HFFc6 (cell line): ENCODE measurements at regions not wholly inside any gene's neighbourhood (a gene's known extent, or its start where the extent isn't known, plus 50 kb on each side); places are given as distances from the start of the nearest gene placed in this dataset.

ENCODE experiments used
- DNase-seq: peaks from one replicate; pipeline ENCODE4 v3.0.0-alpha.2; 2018
- H3K27ac Mint-ChIP-seq: 2 replicates; pipeline ENCODE4 v1.8.0; 2020; ENCODE audit warnings: mild to moderate bottlenecking, mixed read lengths
- H3K27me3 Mint-ChIP-seq: 2 replicates; pipeline ENCODE4 v1.8.0; 2021; ENCODE audit warnings: mild to moderate bottlenecking, moderate library complexity, mixed read lengths; ENCODE audit not compliant: insufficient read depth
- H3K36me3 Mint-ChIP-seq: 2 replicates; pipeline ENCODE4 v1.8.0; 2021; ENCODE audit warnings: low read depth, mixed read lengths
- H3K4me1 Mint-ChIP-seq: 2 replicates; pipeline ENCODE4 v1.8.0; 2020; ENCODE audit warnings: low read depth, mixed read lengths
- H3K4me3 Mint-ChIP-seq: 2 replicates; pipeline ENCODE4 v1.8.0; 2020; ENCODE audit warnings: mild to moderate bottlenecking, moderate library complexity, mixed read lengths
- H3K9me3 Mint-ChIP-seq: 2 replicates; pipeline ENCODE4 v1.8.0; 2020; ENCODE audit warnings: mild to moderate bottlenecking, mixed read lengths
- TF ChIP-seq, protein P1 (sequence below): fragments of 200-600 bp; sonication (generic); IDR thresholded peaks from 2 replicates; pipeline ENCODE4 v1.5.0; 2021; ENCODE audit warnings: antibody characterized with exemption, mild to moderate bottlenecking

DNA sequence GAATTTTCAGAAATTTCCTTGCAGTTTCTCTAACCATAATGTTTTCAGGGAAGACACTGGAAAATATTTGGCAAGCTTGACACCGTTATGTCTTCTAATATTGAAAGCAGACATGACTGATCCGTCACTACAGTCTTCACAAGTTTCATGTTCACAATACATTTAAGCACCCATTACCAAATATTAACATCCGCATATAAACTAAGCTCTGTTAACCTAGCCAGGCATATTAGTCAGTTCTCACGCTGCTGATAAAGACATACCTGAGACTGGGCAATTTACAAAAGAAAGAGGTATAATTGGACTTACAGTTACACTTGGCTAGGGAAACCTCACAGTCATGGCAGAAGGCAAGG, 162.7 kb upstream of the LYSMD4 start:
- Mint-ChIP-seq H3K4me1 (no peaks in the 10 kb centered on the region), H3K36me3 (no peaks in the 10 kb centered on the region), H3K27ac (no peak overlapping the region), H3K9me3 (peaks cover 22% of the 10 kb centered on the region), H3K4me3 (no peak overlapping the region), H3K27me3 (no peaks in the 10 kb centered on the region)
- TF ChIP-seq, protein P1, sequence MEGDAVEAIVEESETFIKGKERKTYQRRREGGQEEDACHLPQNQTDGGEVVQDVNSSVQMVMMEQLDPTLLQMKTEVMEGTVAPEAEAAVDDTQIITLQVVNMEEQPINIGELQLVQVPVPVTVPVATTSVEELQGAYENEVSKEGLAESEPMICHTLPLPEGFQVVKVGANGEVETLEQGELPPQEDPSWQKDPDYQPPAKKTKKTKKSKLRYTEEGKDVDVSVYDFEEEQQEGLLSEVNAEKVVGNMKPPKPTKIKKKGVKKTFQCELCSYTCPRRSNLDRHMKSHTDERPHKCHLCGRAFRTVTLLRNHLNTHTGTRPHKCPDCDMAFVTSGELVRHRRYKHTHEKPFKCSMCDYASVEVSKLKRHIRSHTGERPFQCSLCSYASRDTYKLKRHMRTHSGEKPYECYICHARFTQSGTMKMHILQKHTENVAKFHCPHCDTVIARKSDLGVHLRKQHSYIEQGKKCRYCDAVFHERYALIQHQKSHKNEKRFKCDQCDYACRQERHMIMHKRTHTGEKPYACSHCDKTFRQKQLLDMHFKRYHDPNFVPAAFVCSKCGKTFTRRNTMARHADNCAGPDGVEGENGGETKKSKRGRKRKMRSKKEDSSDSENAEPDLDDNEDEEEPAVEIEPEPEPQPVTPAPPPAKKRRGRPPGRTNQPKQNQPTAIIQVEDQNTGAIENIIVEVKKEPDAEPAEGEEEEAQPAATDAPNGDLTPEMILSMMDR, result no peak
- DNase-seq, result no peak

DNA sequence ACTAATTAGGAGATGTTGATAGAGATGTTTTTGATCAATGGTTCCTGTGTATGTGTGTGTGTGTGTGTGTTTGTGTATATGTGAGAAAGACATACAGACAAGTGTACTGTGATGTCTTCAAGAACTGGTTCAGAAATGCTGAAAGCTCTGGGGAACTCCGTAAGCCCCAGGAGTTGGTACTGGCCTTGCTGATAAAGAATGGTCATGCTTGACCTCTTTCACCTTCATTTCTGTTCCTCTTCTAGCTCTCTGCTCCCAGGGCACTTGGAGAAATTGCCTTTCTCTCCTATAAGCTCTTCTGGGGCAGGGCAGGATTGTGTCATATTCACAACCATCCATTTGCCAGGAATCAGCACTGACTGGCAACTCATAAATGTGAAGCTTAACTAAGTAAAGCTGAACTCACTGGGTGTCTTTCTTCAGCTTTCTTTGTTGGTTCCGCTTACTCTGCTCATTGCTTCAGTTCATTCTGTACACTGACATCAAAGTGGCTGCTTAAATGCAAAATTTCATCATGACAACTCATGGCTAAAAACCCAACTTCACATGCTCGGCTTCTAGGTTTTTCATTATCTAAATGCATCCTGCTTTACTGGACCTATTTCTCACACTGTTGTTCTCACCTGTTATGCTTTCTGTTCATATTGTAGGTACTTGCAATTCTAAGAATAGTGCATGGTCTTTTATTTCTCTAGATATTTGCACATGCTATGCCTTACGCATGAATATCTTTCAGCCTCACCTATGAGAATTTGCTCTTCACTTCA, 162.1 kb upstream of the LYSMD4 start:
- TF ChIP-seq, protein P1, result no peak
- no peak for DNase-seq
- Mint-ChIP-seq H3K4me1 (no peaks in the 10 kb centered on the region), H3K27ac (no peak overlapping the region), H3K27me3 (no peaks in the 10 kb centered on the region), H3K4me3 (no peak overlapping the region), H3K36me3 (no peaks in the 10 kb centered on the region), H3K9me3 (peaks cover 22% of the 10 kb centered on the region)

DNA sequence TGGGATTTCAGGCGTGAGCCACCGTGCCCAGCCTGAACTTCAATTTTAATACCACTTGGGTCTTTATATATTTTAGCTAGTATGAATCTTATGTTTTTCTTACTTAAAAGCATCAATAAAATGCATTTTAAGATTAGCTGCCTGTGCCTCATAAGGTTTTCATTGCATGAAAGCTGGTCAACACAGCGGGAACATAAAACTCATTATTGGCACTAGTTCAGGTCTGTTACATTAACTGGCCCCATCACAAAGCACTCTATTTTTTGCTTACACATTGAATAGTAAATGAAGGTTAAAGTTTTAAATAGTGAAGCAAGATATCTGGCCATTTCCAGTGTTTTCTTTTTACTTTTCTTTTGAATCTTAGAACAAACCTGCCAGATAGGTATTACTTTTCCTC, 145.6 kb upstream of the LYSMD4 start:
- Mint-ChIP-seq H3K4me3 (no peak overlapping the region), H3K9me3 (peaks cover 6% of the 10 kb centered on the region; the same call in 1 of the 2 replicates), H3K27me3 (no peaks in the 10 kb centered on the region)

DNA sequence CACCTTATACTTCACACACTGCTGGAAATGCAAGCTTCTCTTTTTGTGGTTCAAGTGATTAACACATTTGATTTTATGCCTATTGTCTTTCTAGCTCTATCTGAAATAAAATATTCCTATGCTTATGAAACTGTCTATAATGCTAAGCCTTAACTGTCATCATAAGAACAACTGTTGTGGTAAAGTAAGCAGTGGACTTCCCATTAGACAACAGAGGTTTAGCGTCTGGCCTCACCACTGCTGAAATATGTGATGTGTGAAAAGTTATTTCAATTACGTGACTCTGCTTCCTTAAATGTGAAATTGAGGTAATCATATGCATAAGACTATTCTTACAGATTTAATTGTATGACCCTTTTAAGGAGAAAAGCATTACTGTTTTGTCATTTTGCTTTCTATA, 140.2 kb upstream of the LYSMD4 start:
- no peak overlapping the region for H3K27ac Mint-ChIP-seq
- no peaks in the 10 kb centered on the region for H3K4me1 Mint-ChIP-seq
- no peaks in the 10 kb centered on the region; the same call in 1 of the 2 replicates for H3K27me3 Mint-ChIP-seq
- no peaks in the 10 kb centered on the region for H3K9me3 Mint-ChIP-seq
- no peaks in the 10 kb centered on the region for H3K36me3 Mint-ChIP-seq
- H3K4me3 Mint-ChIP-seq, result no peak overlapping the region
- no peak for DNase-seq
- TF ChIP-seq, protein P1, result no peak

More for the DNA sequence above, 145.6 kb upstream of the LYSMD4 start:
- Mint-ChIP-seq H3K36me3 (no peaks in the 10 kb centered on the region), H3K4me1 (no peaks in the 10 kb centered on the region), H3K27ac (no peak overlapping the region)
- no peak for DNase-seq
- TF ChIP-seq, protein P1, result no peak

DNA sequence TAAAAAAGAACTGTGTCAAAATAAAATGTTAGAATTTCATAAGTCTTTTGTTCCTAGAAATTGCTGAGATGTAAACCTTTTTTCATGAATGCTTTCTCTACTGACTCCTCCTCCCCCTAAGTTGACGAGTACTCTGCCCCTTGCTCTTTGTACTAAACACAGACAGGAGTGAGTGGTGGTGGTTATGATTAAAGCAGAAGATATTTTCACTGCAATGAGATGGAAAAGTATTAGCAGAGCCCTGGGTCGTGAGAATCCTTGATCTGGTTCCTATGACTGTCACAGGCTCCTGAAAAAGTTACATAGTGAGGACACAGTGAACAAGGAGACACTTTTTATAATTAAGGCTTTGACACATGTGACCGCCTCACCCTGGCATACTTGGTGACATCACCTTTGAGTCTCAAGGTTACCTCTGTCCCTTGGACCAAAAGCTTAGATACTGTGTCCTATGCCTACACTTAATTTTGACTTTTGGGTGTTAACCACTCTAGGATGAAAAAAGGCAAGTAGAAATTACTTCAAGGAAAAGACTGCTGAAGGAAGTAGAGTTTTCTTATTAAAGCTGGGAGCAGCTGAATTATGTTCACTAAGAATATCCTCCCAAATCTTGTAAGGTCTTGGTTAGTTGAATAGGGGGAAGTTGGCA, 130.4 kb upstream of the LYSMD4 start:
- H3K27ac Mint-ChIP-seq, result no peak overlapping the region
- TF ChIP-seq, protein P1, result no peak
- H3K27me3 Mint-ChIP-seq, result no peaks in the 10 kb centered on the region; the same call in 1 of the 2 replicates
- H3K4me1 Mint-ChIP-seq, result no peaks in the 10 kb centered on the region
- H3K4me3 Mint-ChIP-seq, result no peak overlapping the region
- H3K36me3 Mint-ChIP-seq, result no peaks in the 10 kb centered on the region
- H3K9me3 Mint-ChIP-seq, result peaks cover 12% of the 10 kb centered on the region; the same call in 1 of the 2 replicates
- DNase-seq, result no peak
